Esophagus squamous epithelium (tissue), 4 donors: ENCODE measurements at regions not wholly inside any gene's neighbourhood (a gene's known extent, or its start where the extent isn't known, plus 50 kb on each side); places are given as distances from the start of the nearest gene placed in this dataset.

Source experiments
- CTCF ChIP-seq, 6 experiments: fragments of 450-650 bp in 4 of 6; fragments of 200-600 bp in 2 of 6; sonication (generic) in 2 of 6; IDR thresholded peaks; one replicate each; pipeline ENCODE4 v1.5.1; 2016 to 2019; ENCODE audit warnings: antibody characterized with exemption in 6 of 6, mild to moderate bottlenecking in 4 of 6, moderate library complexity in 4 of 6
- POLR2A ChIP-seq, 4 donors: fragments of 450-650 bp; IDR thresholded peaks; one replicate each; pipeline ENCODE4 v1.6.1; 2017; ENCODE audit warnings: antibody characterized with exemption in 4 of 4, mild to moderate bottlenecking in 4 of 4, moderate library complexity in 3 of 4

- TF ChIP-seq CTCF (IDR thresholded peaks at IDR 0.05) (no peak), POLR2A (IDR thresholded peaks at IDR 0.05) (no peak)
Observed at GRCh38 chr5:67908126-67908765, 307.3 kb upstream of the PIK3R1 start.
